Gastroesophageal sphincter (tissue), 3 donors: ENCODE measurements at regions not wholly inside any gene's neighbourhood (a gene's known extent, or its start where the extent isn't known, plus 50 kb on each side); places are given as distances from the start of the nearest gene placed in this dataset.

Source experiments
- CTCF ChIP-seq, 4 experiments: fragments of 200-600 bp in 2 of 4; fragments of 450-650 bp in 2 of 4; sonication (generic) in 1 of 4; IDR thresholded peaks; one replicate each; pipeline ENCODE4 v1.5.1; 2017 to 2019; ENCODE audit warnings: antibody characterized with exemption in 4 of 4, mild to moderate bottlenecking in 2 of 4, moderate library complexity in 2 of 4
- EP300 ChIP-seq: sonication (generic); formaldehyde crosslinking; IDR thresholded peaks from one replicate; pipeline ENCODE4 v1.6.1; 2017; ENCODE audit warnings: antibody characterized with exemption, mild to moderate bottlenecking
- POLR2A ChIP-seq, 2 donors: fragments of 450-650 bp; IDR thresholded peaks; one replicate each; pipeline ENCODE4 v1.6.1; 2017; ENCODE audit warnings: antibody characterized with exemption in 2 of 2, mild to moderate bottlenecking in 2 of 2, moderate library complexity in 1 of 2

- TF ChIP-seq CTCF (IDR thresholded peaks at IDR 0.05) (no peak), POLR2A (IDR thresholded peaks at IDR 0.05) (no peak), EP300 (no peak)
Observed at GRCh38 chr15:26043018-26043417, 179.9 kb upstream of the ATP10A start.
